ENCODE measurements at regions not wholly inside any gene's neighbourhood (a gene's known extent, or its start where the extent isn't known, plus 50 kb on each side); places are given as distances from the start of the nearest gene placed in this dataset.

DNA sequence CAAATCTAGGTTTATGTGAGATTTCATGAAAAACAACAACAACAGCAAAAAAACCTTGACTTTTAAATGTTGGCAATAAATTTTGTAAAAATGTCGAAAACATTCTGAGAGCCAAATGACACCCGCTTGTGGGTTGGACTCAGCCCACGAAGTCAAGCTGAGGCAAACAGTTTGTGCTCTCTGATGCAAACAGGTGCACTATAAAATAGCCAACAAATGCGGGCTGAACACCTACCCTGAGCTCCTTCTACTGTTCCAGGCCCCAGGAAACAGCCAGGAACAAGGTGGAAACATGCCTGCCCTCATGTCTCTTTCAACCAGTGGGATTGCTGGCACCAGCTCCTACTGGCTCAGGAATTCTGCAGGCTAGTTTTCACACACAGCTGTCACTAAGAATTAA is 105.0 kb upstream of the ZNF716 start:
- Histone ChIP-seq H3K27me3 (replicated peaks) (no peaks in the 10 kb centered on the region), H3K36me3 (replicated peaks) (no peaks in the 10 kb centered on the region), H3K4me3 (ENCODE audit: low read depth, low read length) (no peak overlapping the region), H3K27ac (no peak overlapping the region)
- no peak for DNase-seq
- TF ChIP-seq CTCF (IDR thresholded peaks at IDR 0.05; ENCODE audit: low read depth, low read length, missing control alignments) = no peak
- in situ Hi-C loops (cut with HindIII; ENCODE audit: low pct_ligation_motif_present, low sequenced_read_pairs) = no loop called here

GRCh38 chr7:57348646-57349269 is 101.2 kb upstream of the ZNF716 start:
- in situ Hi-C loops (cut with HindIII; ENCODE audit: low pct_ligation_motif_present, low sequenced_read_pairs) = no loop called here
- H3K36me3 ChIP-seq (replicated peaks) = no peaks in the 10 kb centered on the region
- no peak overlapping the region for H3K4me3 ChIP-seq (ENCODE audit: low read depth, low read length)
- H3K27me3 ChIP-seq (replicated peaks) = no peaks in the 10 kb centered on the region
- no peak for TF ChIP-seq CTCF (IDR thresholded peaks at IDR 0.05; ENCODE audit: low read depth, low read length, missing control alignments)
- no peak overlapping the region for H3K27ac ChIP-seq
- no peak for DNase-seq

DNA sequence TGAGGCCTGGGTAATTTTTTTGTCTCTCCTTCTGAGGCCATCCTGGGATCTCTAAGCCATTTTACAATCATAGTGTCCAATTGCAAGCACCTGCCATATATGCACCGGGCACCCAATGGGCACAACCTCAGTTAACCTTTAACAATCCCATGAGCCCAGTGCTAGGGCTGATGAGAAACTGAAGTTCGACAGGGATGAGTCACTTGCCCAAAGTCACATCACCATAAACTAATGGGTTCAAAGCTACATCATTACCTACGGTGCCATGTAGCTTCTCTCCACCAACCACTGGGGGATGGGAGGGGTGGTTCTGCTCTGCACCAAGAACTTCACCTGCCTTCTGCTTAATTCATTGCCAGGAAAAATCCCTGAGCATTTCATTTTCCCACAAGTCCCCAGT is 95.8 kb upstream of the ZNF716 start:
- Histone ChIP-seq H3K36me3 (replicated peaks) (no peaks in the 10 kb centered on the region), H3K27ac (no peak overlapping the region), H3K27me3 (replicated peaks) (no peaks in the 10 kb centered on the region), H3K4me3 (ENCODE audit: low read depth, low read length) (no peak overlapping the region)
- no peak for DNase-seq
- in situ Hi-C loops (cut with HindIII; ENCODE audit: low pct_ligation_motif_present, low sequenced_read_pairs) = no loop called here
- no peak for TF ChIP-seq CTCF (IDR thresholded peaks at IDR 0.05; ENCODE audit: low read depth, low read length, missing control alignments)

- Histone ChIP-seq H3K27ac (no peak overlapping the region), H3K27me3 (replicated peaks) (no peaks in the 10 kb centered on the region), H3K36me3 (replicated peaks) (no peaks in the 10 kb centered on the region), H3K4me3 (ENCODE audit: low read depth, low read length) (no peak overlapping the region)
- DNase-seq = no peak
- TF ChIP-seq CTCF (IDR thresholded peaks at IDR 0.05; ENCODE audit: low read depth, low read length, missing control alignments) = no peak
- in situ Hi-C loops (cut with HindIII; ENCODE audit: low pct_ligation_motif_present, low sequenced_read_pairs) = no loop called here
Measured at GRCh38 chr7:57354679-57355338, 95.2 kb upstream of the ZNF716 start.

DNA sequence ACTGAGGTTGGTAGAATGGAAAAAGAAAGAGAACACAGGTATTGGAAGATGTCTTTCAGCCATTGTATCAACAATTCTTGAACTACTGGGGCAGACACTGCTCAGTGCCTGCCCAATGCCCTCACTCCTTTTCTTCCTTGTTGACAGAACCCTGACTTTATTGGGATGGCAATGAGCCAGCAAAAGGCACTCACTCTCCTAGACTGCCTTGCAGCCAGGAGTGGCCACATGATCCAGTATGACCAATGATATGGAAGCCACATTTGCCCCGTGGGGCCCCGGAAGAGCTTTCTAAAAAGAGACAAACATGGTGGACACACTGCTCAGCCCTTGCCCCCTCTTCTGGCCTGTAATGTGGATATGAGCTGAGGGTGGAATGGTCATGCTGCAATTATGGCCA is 88.6 kb upstream of the ZNF716 start:
- H3K4me3 ChIP-seq (ENCODE audit: low read depth, low read length) = no peak overlapping the region
- H3K27ac ChIP-seq = no peak overlapping the region
- H3K27me3 ChIP-seq (replicated peaks) = no peaks in the 10 kb centered on the region
- H3K36me3 ChIP-seq (replicated peaks) = no peaks in the 10 kb centered on the region
- no peak for DNase-seq
- no peak for TF ChIP-seq CTCF (IDR thresholded peaks at IDR 0.05; ENCODE audit: low read depth, low read length, missing control alignments)
- in situ Hi-C loops (cut with HindIII; ENCODE audit: low pct_ligation_motif_present, low sequenced_read_pairs) = no loop called here

- no peak overlapping the region for H3K4me3 ChIP-seq (ENCODE audit: low read depth, low read length)
- no peak for TF ChIP-seq CTCF (IDR thresholded peaks at IDR 0.05; ENCODE audit: low read depth, low read length, missing control alignments)
- H3K36me3 ChIP-seq (replicated peaks) = no peaks in the 10 kb centered on the region
- in situ Hi-C loops (cut with HindIII; ENCODE audit: low pct_ligation_motif_present, low sequenced_read_pairs) = no loop called here
- DNase-seq = no peak
- H3K27me3 ChIP-seq (replicated peaks) = no peaks in the 10 kb centered on the region
- H3K27ac ChIP-seq = no peak overlapping the region
Measured at GRCh38 chr7:57362868-57363267, 87.1 kb upstream of the ZNF716 start.
